ENCODE measurements at regions not wholly inside any gene's neighbourhood (a gene's known extent, or its start where the extent isn't known, plus 50 kb on each side); places are given as distances from the start of the nearest gene placed in this dataset.

DNA sequence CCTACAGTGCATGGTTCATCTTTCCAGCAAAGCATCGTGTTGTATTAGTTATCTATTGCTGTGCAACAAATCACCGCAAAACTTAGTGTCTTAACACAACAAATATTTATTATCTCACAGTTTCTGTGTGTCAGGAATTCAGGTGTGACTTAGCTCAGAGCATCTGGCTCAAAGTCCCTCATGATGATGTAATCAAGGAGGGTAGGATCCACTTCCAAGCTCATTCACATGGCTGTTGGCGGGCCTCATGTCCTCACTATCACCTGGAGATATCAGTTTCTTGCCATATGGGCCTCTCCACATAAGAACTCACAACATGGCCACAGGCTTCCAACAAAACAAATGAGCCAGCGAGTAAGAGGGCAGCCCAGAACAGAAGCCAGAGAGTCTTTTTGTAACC, 135.6 kb upstream of the GJB5 start:
- no peaks in the 10 kb centered on the region for H3K4me1 Mint-ChIP-seq (ENCODE audit: low read depth)
- H3K4me3 Mint-ChIP-seq (ENCODE audit: low read depth) = no peak overlapping the region
- no peak overlapping the region for H3K27ac Mint-ChIP-seq
- TF ChIP-seq, protein P1, sequence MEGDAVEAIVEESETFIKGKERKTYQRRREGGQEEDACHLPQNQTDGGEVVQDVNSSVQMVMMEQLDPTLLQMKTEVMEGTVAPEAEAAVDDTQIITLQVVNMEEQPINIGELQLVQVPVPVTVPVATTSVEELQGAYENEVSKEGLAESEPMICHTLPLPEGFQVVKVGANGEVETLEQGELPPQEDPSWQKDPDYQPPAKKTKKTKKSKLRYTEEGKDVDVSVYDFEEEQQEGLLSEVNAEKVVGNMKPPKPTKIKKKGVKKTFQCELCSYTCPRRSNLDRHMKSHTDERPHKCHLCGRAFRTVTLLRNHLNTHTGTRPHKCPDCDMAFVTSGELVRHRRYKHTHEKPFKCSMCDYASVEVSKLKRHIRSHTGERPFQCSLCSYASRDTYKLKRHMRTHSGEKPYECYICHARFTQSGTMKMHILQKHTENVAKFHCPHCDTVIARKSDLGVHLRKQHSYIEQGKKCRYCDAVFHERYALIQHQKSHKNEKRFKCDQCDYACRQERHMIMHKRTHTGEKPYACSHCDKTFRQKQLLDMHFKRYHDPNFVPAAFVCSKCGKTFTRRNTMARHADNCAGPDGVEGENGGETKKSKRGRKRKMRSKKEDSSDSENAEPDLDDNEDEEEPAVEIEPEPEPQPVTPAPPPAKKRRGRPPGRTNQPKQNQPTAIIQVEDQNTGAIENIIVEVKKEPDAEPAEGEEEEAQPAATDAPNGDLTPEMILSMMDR (IDR thresholded peaks at IDR 0.05; ENCODE audit: unreplicated experiment) = no peak
- DNase-seq (ENCODE audit: low spot score, unreplicated experiment) = no peak
- peaks cover 36% of the 10 kb centered on the region for H3K27me3 Mint-ChIP-seq
- no peaks in the 10 kb centered on the region for H3K9me3 Mint-ChIP-seq (ENCODE audit: low read depth)
- H3K36me3 Mint-ChIP-seq (ENCODE audit: insufficient read depth) = no peaks in the 10 kb centered on the region

DNA sequence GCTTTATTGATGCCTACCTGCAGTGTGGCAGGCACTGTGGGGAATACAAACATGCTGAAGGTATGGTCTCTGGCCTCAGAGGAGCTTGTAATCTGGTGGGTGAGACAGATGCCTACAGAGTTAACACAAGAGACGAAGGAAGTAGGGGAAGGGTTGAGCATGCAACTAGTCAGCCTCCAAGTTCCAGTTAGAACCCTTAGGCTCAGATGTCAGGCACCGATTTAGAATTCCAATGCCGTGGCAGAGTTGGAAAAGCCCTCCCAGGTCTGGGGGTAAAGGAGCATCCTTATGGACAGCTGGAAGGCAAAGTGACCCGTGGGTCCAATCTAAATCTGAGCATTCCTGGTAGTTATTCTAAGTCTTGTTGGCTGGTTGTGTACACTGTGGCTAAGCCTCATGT, 132.9 kb upstream of the GJB5 start:
- H3K4me1 Mint-ChIP-seq (ENCODE audit: low read depth) = no peaks in the 10 kb centered on the region
- peaks cover 37% of the 10 kb centered on the region for H3K27me3 Mint-ChIP-seq
- no peak overlapping the region for H3K4me3 Mint-ChIP-seq (ENCODE audit: low read depth)
- TF ChIP-seq, protein P1 (IDR thresholded peaks at IDR 0.05; ENCODE audit: unreplicated experiment) = no peak
- no peaks in the 10 kb centered on the region for H3K36me3 Mint-ChIP-seq (ENCODE audit: insufficient read depth)
- no peaks in the 10 kb centered on the region for H3K9me3 Mint-ChIP-seq (ENCODE audit: low read depth)
- no peak for DNase-seq (ENCODE audit: low spot score, unreplicated experiment)
- H3K27ac Mint-ChIP-seq = no peak overlapping the region

DNA sequence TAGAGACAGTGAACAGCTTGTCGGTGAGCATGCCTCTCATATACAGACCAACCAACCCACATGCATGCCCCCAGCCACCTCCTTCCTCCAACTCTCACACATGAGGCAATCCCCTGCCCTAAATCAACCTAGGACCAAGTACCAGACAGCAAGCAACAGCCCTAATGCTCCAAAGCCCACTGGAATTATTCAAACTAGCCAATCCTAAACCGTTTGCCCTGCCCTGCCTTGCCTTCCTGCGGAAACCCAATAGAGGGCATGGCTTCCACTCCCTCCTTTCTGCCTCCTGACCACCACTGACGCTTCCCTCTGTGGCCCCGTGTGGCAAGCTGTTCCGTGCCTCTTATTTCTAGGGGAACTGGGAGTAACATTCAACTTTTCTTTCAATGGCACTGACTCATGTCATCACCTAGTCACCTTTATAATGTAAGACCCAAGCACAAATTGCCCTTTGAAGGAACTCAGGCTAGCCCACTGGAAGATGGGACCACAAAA, 129.3 kb upstream of the GJB5 start:
- Mint-ChIP-seq H3K27ac (no peak overlapping the region), H3K4me1 (ENCODE audit: low read depth) (no peaks in the 10 kb centered on the region), H3K36me3 (ENCODE audit: insufficient read depth) (no peaks in the 10 kb centered on the region), H3K27me3 (peaks cover 37% of the 10 kb centered on the region), H3K4me3 (ENCODE audit: low read depth) (no peak overlapping the region), H3K9me3 (ENCODE audit: low read depth) (no peaks in the 10 kb centered on the region)
- DNase-seq (ENCODE audit: low spot score, unreplicated experiment) = no peak
- TF ChIP-seq, protein P1 (IDR thresholded peaks at IDR 0.05; ENCODE audit: unreplicated experiment) = no peak

DNA sequence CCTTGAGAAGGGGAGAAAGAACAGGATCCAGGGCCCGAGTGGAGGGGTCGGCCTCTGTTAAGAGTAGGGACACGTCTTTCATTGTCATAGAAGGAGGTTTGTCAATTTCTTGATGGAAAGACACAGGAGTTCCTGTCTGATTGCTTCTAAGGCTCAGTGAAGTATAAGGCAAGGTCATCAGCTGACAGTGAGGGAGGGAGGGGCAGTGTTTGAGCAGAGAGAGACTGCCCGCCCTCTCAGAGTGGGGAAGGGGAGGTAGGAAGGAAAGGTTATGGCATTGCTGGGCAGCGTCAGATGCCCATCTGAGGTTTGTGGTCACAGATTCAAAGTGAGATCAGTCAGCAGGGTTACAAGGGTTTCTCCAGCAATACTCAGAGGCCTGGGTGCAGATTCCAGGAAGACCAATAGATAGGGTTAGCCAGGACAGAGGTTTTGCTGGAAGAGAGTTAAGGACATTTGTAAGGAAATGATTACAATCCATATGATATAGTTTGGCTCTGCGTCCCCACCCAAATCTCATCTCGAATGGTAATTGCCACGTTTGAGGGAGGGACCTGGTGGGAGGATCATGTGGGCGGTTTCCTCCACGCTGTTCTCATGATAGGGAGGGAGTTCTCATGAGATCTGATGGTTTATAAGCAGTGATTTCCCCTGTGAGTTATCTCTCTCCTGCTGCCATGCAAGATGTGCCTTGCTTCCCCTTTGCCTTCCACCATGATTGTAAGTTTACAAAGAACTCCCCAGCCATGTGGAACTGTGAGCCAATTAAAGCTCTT, 127.2 kb upstream of the GJB5 start:
- Mint-ChIP-seq H3K27ac (no peak overlapping the region), H3K4me3 (ENCODE audit: low read depth) (no peak overlapping the region), H3K4me1 (ENCODE audit: low read depth) (no peaks in the 10 kb centered on the region), H3K27me3 (peaks cover 36% of the 10 kb centered on the region), H3K9me3 (ENCODE audit: low read depth) (no peaks in the 10 kb centered on the region), H3K36me3 (ENCODE audit: insufficient read depth) (no peaks in the 10 kb centered on the region)
- TF ChIP-seq, protein P1 (IDR thresholded peaks at IDR 0.05; ENCODE audit: unreplicated experiment) = no peak
- DNase-seq (ENCODE audit: low spot score, unreplicated experiment) = no peak

DNA sequence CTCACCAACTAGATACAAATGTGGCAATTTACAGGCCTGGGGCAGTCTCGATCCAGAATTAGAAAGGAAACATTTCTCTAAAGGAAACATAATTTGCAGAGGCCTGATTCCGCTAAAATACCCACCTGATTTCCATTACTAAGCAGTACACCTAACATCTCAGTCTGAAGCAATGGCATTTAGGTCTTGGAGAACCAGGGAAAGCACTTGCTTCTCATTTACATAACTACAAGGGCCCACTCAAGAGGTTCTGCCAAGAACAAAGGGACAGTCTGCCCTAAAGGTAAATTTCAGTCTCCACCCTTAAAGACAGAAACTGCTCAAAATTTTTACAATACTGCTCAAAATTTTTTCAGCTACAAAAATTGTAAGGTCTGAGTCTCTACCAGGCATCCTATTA, 123.7 kb upstream of the GJB5 start:
- no peak overlapping the region for H3K4me3 Mint-ChIP-seq (ENCODE audit: low read depth)
- no peak overlapping the region for H3K27ac Mint-ChIP-seq
- TF ChIP-seq, protein P1 (IDR thresholded peaks at IDR 0.05; ENCODE audit: unreplicated experiment) = no peak
- DNase-seq (ENCODE audit: low spot score, unreplicated experiment) = no peak
- no peaks in the 10 kb centered on the region for H3K9me3 Mint-ChIP-seq (ENCODE audit: low read depth)
- H3K27me3 Mint-ChIP-seq = peaks cover 37% of the 10 kb centered on the region
- no peaks in the 10 kb centered on the region for H3K36me3 Mint-ChIP-seq (ENCODE audit: insufficient read depth)
- H3K4me1 Mint-ChIP-seq (ENCODE audit: low read depth) = no peaks in the 10 kb centered on the region
